GM06990 (cell line): ENCODE measurements at regions not wholly inside any gene's neighbourhood (a gene's known extent, or its start where the extent isn't known, plus 50 kb on each side); places are given as distances from the start of the nearest gene placed in this dataset.

Experiments used
- DNase-seq: peaks from one replicate; pipeline ENCODE4 v3.0.0-alpha.2; 2011; ENCODE audit not compliant: insufficient read length; ENCODE audit errors: extremely low read depth
- H3K27me3 ChIP-seq: replicated peaks from 2 replicates; pipeline ENCODE4 v1.6.0; 2011; ENCODE audit warnings: low read length; ENCODE audit not compliant: control insufficient read depth, insufficient read depth
- H3K36me3 ChIP-seq: 2 replicates; pipeline ENCODE4 v1.5.1; 2011; ENCODE audit warnings: low read length; ENCODE audit not compliant: control insufficient read depth, insufficient read depth
- H3K4me3 ChIP-seq: replicated peaks from 2 replicates; pipeline ENCODE4 v1.5.1; 2011; ENCODE audit warnings: low read depth, mild to moderate bottlenecking, control low read depth, low read length
- CTCF ChIP-seq: IDR thresholded peaks from 2 replicates; pipeline ENCODE4 v1.5.1; 2011; ENCODE audit warnings: low read length, control low read depth, mild to moderate bottlenecking, inconsistent platforms; ENCODE audit not compliant: insufficient read depth, poor library complexity, severe bottlenecking

DNA sequence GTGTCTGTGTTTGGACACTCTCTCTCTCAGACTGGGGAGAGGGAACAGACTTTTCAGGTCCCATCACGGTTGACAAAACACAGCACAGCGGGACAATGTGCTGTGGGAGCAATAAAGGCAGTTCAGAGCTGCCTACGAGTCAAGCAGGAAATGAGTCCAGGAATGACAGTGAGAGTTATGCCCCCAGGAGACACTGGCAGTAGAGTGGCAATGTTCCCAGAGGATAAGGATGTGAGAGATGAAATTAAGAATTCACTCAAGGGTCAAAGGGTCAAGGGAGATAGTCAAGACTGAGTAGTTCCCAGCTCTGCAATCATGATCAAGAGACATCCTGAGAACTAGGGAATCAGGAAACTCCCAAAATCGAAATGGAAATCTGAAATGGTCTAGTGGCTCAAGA is 156.1 kb downstream of the LURAP1L start:
- no peaks in the 10 kb centered on the region for H3K27me3 ChIP-seq
- H3K36me3 ChIP-seq = no peaks in the 10 kb centered on the region
- DNase-seq = no peak
- H3K4me3 ChIP-seq = no peak overlapping the region
- no peak for TF ChIP-seq CTCF

DNA sequence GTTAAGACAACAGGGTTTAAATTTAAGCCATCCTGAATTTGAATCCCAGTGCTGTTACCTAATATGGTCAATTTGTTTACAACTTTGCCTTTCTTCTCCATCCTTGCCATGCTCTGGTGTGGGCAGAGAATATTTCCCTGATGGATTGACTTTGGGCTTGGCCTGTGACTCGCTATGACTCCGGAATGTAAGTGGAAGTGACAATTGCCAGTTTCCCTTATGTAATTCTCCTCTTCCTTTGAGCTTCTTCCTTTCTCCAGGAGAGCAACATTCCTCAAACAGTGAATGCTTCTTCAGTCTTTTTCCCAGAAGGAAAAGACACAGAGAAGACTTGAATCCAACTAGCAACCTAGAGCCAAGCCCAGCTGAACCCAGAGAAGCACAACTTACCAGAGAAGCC is 159.1 kb downstream of the LURAP1L start:
- Histone ChIP-seq H3K4me3 (no peak overlapping the region), H3K27me3 (no peaks in the 10 kb centered on the region), H3K36me3 (no peaks in the 10 kb centered on the region)
- DNase-seq = no peak
- TF ChIP-seq CTCF = no peak

DNA sequence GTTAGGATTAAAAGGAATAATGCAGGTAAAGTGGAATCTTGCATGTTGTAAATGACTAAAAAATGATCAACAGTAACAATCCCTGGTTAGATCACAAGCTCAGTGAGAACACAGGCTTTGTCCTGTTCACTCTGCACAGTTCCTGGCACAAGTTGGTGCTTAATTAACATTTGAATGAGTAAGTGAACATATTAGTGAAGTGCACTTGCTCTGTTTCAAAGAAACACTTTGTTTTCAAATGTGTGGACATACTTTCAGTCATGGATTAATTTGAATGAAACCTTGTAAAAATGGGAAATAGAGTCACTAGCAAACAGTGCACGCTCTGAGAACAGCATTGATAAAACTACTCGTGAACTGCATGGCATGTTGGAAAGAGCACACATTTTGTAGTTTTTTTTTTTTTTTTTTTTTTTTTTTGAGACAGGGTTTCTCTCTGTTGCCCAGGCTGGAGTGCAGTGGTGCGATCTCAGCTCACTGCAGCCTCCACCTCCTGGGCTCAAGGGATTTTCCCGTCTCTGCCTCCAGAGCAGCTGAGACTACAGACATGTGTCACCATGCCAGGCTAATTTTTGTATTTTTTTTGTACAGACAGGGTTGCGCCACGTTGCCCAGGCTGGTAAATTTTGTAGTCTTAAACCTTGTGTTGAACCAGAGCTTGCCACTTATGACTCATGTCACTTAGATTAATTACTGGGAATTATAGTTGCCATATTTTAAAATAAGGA is 159.9 kb downstream of the LURAP1L start:
- DNase-seq = no peak
- no peak for TF ChIP-seq CTCF
- Histone ChIP-seq H3K27me3 (no peaks in the 10 kb centered on the region), H3K4me3 (no peak overlapping the region), H3K36me3 (no peaks in the 10 kb centered on the region)

DNA sequence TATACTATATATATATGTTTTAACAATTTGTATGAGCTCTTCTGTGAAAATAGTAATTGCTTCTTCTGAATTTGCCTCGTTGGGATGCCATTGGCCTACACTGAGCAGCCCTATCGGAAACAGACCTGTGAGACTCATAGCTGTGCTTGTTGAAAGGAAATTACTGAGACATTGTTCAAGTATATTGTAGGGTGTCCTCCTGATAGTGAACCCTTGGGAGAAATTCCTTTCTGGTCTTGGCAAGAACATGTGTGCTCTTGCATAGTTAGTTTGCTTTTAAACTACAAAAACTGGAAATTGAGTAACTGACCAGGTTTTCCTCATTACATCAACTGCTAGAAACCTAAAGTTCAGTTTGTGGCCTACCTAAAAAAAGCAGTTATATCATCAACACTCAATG is 160.9 kb downstream of the LURAP1L start:
- no peak for DNase-seq
- no peak for TF ChIP-seq CTCF
- Histone ChIP-seq H3K36me3 (no peaks in the 10 kb centered on the region), H3K27me3 (no peaks in the 10 kb centered on the region), H3K4me3 (no peak overlapping the region)

- no peak overlapping the region for H3K4me3 ChIP-seq
- DNase-seq = peak; percentile 40
These were observed 179.6 kb downstream of the LURAP1L start for GRCh38 chr9:12954441-12954840.

More at GRCh38 chr9:12954441-12954840, 179.6 kb downstream of the LURAP1L start:
- no peaks in the 10 kb centered on the region for H3K27me3 ChIP-seq
- no peak for TF ChIP-seq CTCF
- H3K36me3 ChIP-seq = no peaks in the 10 kb centered on the region
